Transverse colon (tissue), 4 donors: ENCODE measurements at regions not wholly inside any gene's neighbourhood (a gene's known extent, or its start where the extent isn't known, plus 50 kb on each side); places are given as distances from the start of the nearest gene placed in this dataset.

ENCODE experiments used
- DNase-seq: peaks from one replicate; pipeline ENCODE4 v3.0.0-alpha.2; 2019
- H3K27ac ChIP-seq, 4 donors: fragments of 200-600 bp; sonication (generic); 2 replicates each; pipeline ENCODE4 v1.5.1; 2016 to 2018; ENCODE audit warnings: inconsistent platforms in 4 of 4
- H3K27me3 ChIP-seq: fragments of 200-600 bp; sonication (generic); 2 replicates; pipeline ENCODE4 v1.5.1; 2017; ENCODE audit warnings: inconsistent platforms
- H3K36me3 ChIP-seq, 4 donors: fragments of 200-600 bp; sonication (generic); 2 replicates each; pipeline ENCODE4 v1.5.1; 2017 to 2019; ENCODE audit warnings: inconsistent platforms in 4 of 4
- H3K4me1 ChIP-seq, 4 donors: fragments of 200-600 bp; sonication (generic); 2 replicates each; pipeline ENCODE4 v1.5.1; 2017 to 2020; ENCODE audit warnings: inconsistent platforms in 4 of 4
- H3K4me3 ChIP-seq, 4 donors: fragments of 200-600 bp; sonication (generic); 1 replicate in 1 of 4; 2 replicates in 3 of 4; pipeline versions ENCODE4 v1.5.1 to v1.6.1; 2017 to 2019; ENCODE audit warnings: inconsistent platforms in 4 of 4
- H3K9me3 ChIP-seq, 2 donors: fragments of 200-600 bp; sonication (generic); 2 replicates each; pipeline ENCODE4 v1.5.1; 2017 to 2019; ENCODE audit warnings: inconsistent platforms in 2 of 2
- EP300 ChIP-seq: sonication (generic); formaldehyde crosslinking; IDR thresholded peaks from one replicate; pipeline ENCODE4 v1.6.1; 2017; ENCODE audit warnings: antibody characterized with exemption, low read depth
- POLR2A ChIP-seq: fragments of 450-650 bp; IDR thresholded peaks from one replicate; pipeline ENCODE4 v1.6.1; 2016; ENCODE audit warnings: antibody characterized with exemption, mild to moderate bottlenecking, moderate library complexity
- POLR2AphosphoS5 ChIP-seq, 3 donors: sonication (generic); formaldehyde crosslinking; IDR thresholded peaks; one replicate each; pipeline ENCODE4 v1.6.1; 2016; ENCODE audit warnings: antibody characterized with exemption in 3 of 3
- WGBS, 2 donors: methylation state at CpG; one replicate each; pipeline ENCODE4 v1.1.5; 2018; ENCODE audit warnings: low coverage in 1 of 2; 5-methylcytosine and 5-hydroxymethylcytosine counted together
- in situ Hi-C, 4 donors: fragments of 200-750 bp; cut with MboI; loops; one replicate each; pipeline versions ENCODE4 v1.15.0 to v1.15.1; 2017; ENCODE audit warnings: low sequenced_read_pairs in 3 of 4, low pct_ligation_motif_present in 1 of 4, low pct_unique_long_range_greater_than_20kb in 1 of 4
- intact Hi-C: fragments of 100-400 bp; cut with DNase I; formaldehyde crosslinking; loops from one replicate; pipeline ENCODE4 v1.15.1; 2023; ENCODE audit warnings: low total_unique reads
- TF ChIP-seq, protein P1 (sequence below), 5 experiments: fragments of 200-600 bp in 3 of 5; fragments of 450-650 bp in 2 of 5; sonication (generic) in 3 of 5; IDR thresholded peaks; 1 replicate in 2 of 5; 2 replicates in 3 of 5; pipeline ENCODE4 v1.5.1; 2016 to 2017; ENCODE audit warnings: antibody characterized with exemption in 5 of 5, inconsistent platforms in 3 of 5, mild to moderate bottlenecking in 2 of 5, moderate library complexity in 1 of 5

DNA sequence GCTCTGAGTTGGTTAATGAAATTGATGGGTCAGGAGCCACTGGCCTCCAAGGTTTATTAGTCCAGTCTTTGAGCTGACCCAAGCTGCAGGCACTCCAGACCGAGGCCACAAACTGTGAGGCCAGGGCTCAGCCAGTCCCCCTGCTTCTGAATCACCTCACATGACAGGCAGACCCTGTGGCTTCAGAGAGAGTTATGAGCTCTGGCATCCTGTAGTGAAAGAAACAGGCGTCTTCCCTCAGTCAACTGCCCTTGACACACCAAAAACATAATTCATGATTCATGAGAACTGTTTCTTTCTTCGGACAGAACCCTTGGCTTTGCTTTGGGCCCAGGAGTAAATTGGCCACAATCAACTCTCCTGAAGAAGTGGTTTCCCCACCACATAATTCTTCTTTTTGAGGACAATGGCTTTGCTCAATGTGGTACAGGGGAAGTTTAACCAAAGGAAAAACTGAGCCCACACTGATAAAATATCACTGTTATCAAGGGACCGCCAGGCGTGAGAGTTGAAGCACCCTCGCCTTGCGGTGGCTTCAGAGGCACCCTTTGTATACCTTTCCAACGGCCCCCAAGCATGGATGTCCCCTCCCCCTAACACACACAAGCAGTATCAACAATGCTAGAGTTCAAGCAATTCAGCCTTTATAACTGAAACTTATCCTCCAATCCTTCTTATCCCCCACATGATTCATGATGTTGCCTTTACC is 226.9 kb downstream of the CYRIA start:
- no peak overlapping the region for H3K4me3 ChIP-seq
- DNase-seq = no peak
- in situ Hi-C loops (no loop called here), intact Hi-C loops (no loop called here)
- no peaks in the 10 kb centered on the region for H3K27me3 ChIP-seq
- H3K36me3 ChIP-seq = no peaks in the 10 kb centered on the region
- no peaks in the 10 kb centered on the region for H3K9me3 ChIP-seq
- TF ChIP-seq POLR2AphosphoS5 (IDR thresholded peaks at IDR 0.05) (no peak), EP300 (no peak), POLR2A (no peak)
- TF ChIP-seq, protein P1, sequence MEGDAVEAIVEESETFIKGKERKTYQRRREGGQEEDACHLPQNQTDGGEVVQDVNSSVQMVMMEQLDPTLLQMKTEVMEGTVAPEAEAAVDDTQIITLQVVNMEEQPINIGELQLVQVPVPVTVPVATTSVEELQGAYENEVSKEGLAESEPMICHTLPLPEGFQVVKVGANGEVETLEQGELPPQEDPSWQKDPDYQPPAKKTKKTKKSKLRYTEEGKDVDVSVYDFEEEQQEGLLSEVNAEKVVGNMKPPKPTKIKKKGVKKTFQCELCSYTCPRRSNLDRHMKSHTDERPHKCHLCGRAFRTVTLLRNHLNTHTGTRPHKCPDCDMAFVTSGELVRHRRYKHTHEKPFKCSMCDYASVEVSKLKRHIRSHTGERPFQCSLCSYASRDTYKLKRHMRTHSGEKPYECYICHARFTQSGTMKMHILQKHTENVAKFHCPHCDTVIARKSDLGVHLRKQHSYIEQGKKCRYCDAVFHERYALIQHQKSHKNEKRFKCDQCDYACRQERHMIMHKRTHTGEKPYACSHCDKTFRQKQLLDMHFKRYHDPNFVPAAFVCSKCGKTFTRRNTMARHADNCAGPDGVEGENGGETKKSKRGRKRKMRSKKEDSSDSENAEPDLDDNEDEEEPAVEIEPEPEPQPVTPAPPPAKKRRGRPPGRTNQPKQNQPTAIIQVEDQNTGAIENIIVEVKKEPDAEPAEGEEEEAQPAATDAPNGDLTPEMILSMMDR (IDR thresholded peaks at IDR 0.05) = no peak
- no peaks in the 10 kb centered on the region for H3K4me1 ChIP-seq
- WGBS, 2 donors = 55 to 63% methylated on average over 2 to 8 of the region's 8 CpGs
- H3K27ac ChIP-seq = no peak overlapping the region

DNA sequence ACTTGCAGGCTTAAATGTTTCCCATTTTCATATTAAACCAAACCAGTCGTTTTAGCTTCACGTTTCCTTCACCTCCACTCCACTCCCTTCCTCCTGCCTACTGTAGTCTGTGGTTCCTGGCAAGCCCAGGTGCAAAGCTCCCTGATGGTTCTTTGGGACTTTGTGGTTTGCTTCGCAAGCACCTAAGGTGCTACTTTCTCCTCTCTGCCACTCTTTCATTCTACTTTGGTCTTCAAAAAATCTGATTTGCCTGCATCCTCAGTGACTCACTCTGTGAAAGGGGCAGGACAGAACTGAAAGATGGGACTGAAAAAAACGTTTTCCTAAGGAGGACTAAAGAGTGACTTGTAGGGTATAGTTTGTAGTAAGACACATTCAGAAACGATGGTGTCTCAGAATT is 228.4 kb downstream of the CYRIA start:
- no peak for DNase-seq
- Histone ChIP-seq H3K9me3 (no peaks in the 10 kb centered on the region), H3K27ac (no peak overlapping the region), H3K36me3 (no peaks in the 10 kb centered on the region), H3K4me1 (no peaks in the 10 kb centered on the region), H3K4me3 (no peak overlapping the region), H3K27me3 (no peaks in the 10 kb centered on the region)
- 48% methylated on average over 2 to 5 of the region's 5 CpGs for WGBS, 2 donors
- in situ Hi-C loops (no loop called here), intact Hi-C loops (no loop called here)
- TF ChIP-seq EP300 = no peak
- TF ChIP-seq, protein P1 (IDR thresholded peaks at IDR 0.05) = no peak
- no peak for TF ChIP-seq POLR2A
- no peak for TF ChIP-seq POLR2AphosphoS5 (IDR thresholded peaks at IDR 0.05)

DNA sequence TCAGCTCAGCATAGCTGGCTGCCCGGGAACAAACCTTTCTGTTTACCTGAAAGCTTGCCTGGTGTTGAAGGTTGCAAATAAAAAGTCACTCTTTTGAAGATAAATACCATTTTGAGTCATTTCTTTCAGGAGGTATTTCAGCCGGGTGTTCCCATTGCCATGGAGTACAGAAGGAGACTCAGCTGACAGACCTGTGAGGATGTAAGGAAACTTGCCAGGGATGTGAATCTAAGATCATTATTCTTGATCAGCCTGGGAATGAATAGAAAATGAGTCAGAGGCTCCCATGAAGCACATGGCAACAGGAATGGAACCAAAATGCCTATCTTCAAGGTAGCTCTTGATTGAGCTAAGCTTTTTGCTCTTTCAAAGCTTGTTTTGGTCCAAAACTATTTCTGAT is 231.2 kb downstream of the CYRIA start:
- no peak for DNase-seq
- no peaks in the 10 kb centered on the region for H3K4me1 ChIP-seq
- no peaks in the 10 kb centered on the region for H3K27me3 ChIP-seq
- intact Hi-C loops (no loop called here), in situ Hi-C loops (no loop called here)
- no peaks in the 10 kb centered on the region for H3K36me3 ChIP-seq
- 40 to 54% methylated on average over 1 to 2 of the region's 2 CpGs for WGBS, 2 donors
- H3K9me3 ChIP-seq = no peaks in the 10 kb centered on the region
- no peak overlapping the region for H3K4me3 ChIP-seq
- TF ChIP-seq POLR2AphosphoS5 (IDR thresholded peaks at IDR 0.05) (no peak), POLR2A (no peak), EP300 (no peak)
- TF ChIP-seq, protein P1 (IDR thresholded peaks at IDR 0.05) = no peak
- no peak overlapping the region for H3K27ac ChIP-seq

DNA sequence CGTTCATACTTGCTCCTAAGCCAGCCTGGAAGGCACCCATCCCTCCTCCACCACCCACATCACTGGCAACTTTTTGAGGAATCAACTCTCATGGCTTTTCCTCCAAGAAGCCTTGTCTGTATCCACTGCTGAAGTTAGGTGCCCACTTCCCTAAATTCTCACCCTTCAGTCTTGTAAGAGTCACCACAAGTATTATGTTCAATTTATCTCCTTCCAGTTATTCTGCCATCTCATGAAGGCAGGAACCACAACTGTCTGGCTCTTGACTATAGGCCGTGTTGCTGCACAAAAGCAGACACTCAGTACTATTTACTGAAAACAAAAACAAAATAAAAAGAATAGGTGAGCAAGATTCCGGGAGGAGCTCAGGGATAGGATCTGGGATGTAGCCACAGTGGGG is 234.8 kb downstream of the CYRIA start:
- Histone ChIP-seq H3K4me1 (peaks cover 0 to 4% (median 0%) of the 10 kb centered on the region in 4 donors), H3K27me3 (no peaks in the 10 kb centered on the region), H3K27ac (no peak overlapping the region), H3K36me3 (no peaks in the 10 kb centered on the region), H3K4me3 (no peak overlapping the region), H3K9me3 (no peaks in the 10 kb centered on the region)
- DNase-seq = no peak
- in situ Hi-C loops (no loop called here), intact Hi-C loops (no loop called here)
- WGBS, 2 donors = 72 to 77% methylated on average over 2 to 3 of the region's 3 CpGs
- no peak for TF ChIP-seq POLR2AphosphoS5 (IDR thresholded peaks at IDR 0.05)
- TF ChIP-seq EP300 = no peak
- no peak for TF ChIP-seq POLR2A
- TF ChIP-seq, protein P1 (IDR thresholded peaks at IDR 0.05) = no peak
